ENCODE measurements at regions not wholly inside any gene's neighbourhood (a gene's known extent, or its start where the extent isn't known, plus 50 kb on each side); places are given as distances from the start of the nearest gene placed in this dataset.

GRCh38 chr22:34973016-34973415 lies 92.9 kb upstream of the ISX start:
- no peak for TF ChIP-seq CTCF (conservative IDR thresholded peaks at IDR 0.05; ENCODE audit: control insufficient read depth, insufficient read depth, low read depth, low read length)
- H3K4me3 ChIP-seq (ENCODE audit: control insufficient read depth, low read depth, low read length) = no peak overlapping the region
- DNase-seq (ENCODE audit: low read depth) = no peak

- no peak for DNase-seq (ENCODE audit: low read depth)
- H3K4me3 ChIP-seq (ENCODE audit: control insufficient read depth, low read depth, low read length) = no peak overlapping the region
- no peak for TF ChIP-seq CTCF (conservative IDR thresholded peaks at IDR 0.05; ENCODE audit: control insufficient read depth, insufficient read depth, low read depth, low read length)
Observed at GRCh38 chr22:34973926-34974325, 92.0 kb upstream of the ISX start.

GRCh38 chr22:34975721-34976120 lies 90.2 kb upstream of the ISX start:
- no peak for TF ChIP-seq CTCF (conservative IDR thresholded peaks at IDR 0.05; ENCODE audit: control insufficient read depth, insufficient read depth, low read depth, low read length)
- no peak overlapping the region for H3K4me3 ChIP-seq (ENCODE audit: control insufficient read depth, low read depth, low read length)
- no peak for DNase-seq (ENCODE audit: low read depth)

- H3K4me3 ChIP-seq (ENCODE audit: control insufficient read depth, low read depth, low read length) = no peak overlapping the region
- no peak for TF ChIP-seq CTCF (conservative IDR thresholded peaks at IDR 0.05; ENCODE audit: control insufficient read depth, insufficient read depth, low read depth, low read length)
- no peak for DNase-seq (ENCODE audit: low read depth)
Observed at GRCh38 chr22:34976474-34976873, 89.5 kb upstream of the ISX start.

- TF ChIP-seq CTCF (conservative IDR thresholded peaks at IDR 0.05; ENCODE audit: control insufficient read depth, insufficient read depth, low read depth, low read length) = no peak
- no peak overlapping the region for H3K4me3 ChIP-seq (ENCODE audit: control insufficient read depth, low read depth, low read length)
Observed at GRCh38 chr22:34976886-34977285, 89.1 kb upstream of the ISX start.

GRCh38 chr22:34986523-34986922 lies 79.4 kb upstream of the ISX start:
- TF ChIP-seq CTCF (conservative IDR thresholded peaks at IDR 0.05; ENCODE audit: control insufficient read depth, insufficient read depth, low read depth, low read length) = no peak
- no peak overlapping the region for H3K4me3 ChIP-seq (ENCODE audit: control insufficient read depth, low read depth, low read length)

More at GRCh38 chr22:34976886-34977285, 89.1 kb upstream of the ISX start:
- DNase-seq (ENCODE audit: low read depth) = no peak

GRCh38 chr22:34992672-34993071 lies 73.3 kb upstream of the ISX start:
- H3K4me3 ChIP-seq (ENCODE audit: control insufficient read depth, low read depth, low read length) = no peak overlapping the region
- DNase-seq (ENCODE audit: low read depth) = no peak
- TF ChIP-seq CTCF (conservative IDR thresholded peaks at IDR 0.05; ENCODE audit: control insufficient read depth, insufficient read depth, low read depth, low read length) = no peak

More at GRCh38 chr22:34986523-34986922, 79.4 kb upstream of the ISX start:
- DNase-seq (ENCODE audit: low read depth) = no peak
